GM18498 (cell line): ENCODE measurements at regions not wholly inside any gene's neighbourhood (a gene's known extent, or its start where the extent isn't known, plus 50 kb on each side); places are given as distances from the start of the nearest gene placed in this dataset.

ENCODE experiments used
- ATAC-seq: cut with Tn5 transposase; IDR thresholded peaks from one replicate; pipeline ENCODE4 v1.9.1; 2021; ENCODE audit warnings: mild to moderate bottlenecking, moderate library complexity; ENCODE audit not compliant: unreplicated experiment

DNA sequence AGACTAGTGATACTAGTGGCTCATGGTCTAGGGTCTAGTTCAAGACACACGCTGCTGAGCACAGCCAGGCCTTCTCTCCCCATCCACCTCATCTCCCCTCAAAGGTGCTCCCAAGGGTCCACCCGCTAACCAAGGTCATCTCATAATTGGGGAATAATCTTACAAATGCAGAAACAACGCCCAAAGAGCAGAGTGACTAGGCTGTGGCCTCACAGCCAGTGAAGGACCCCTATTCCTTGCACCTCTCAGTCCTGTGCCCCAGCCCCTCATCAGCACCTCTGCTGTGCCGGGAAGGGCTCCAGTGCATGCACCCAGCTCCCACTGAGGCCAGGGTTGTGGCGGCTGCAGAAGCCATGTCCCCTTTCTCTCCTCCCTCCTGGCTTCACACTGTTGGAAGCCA lies 286.9 kb downstream of the UACA start:
- ATAC-seq = no peak

DNA sequence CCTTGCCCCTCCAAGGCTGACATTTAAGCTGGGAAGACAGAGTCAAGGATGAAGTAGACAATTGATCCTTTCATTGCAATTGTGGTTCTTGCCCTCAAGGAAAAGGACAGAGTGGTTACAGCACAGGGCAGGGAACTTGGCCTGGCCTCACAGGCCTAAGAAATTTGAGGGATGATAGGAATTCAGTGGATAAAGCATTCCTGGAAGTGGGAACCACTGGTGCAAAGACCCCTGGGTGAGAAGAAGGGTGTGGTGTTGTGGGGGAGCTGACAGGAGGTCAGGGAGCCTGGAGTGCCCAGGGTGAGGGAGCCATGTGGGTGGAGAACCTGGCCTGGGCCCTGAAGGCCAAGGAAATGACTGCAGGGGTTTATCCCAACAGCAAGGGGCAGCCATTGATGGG lies 287.4 kb downstream of the UACA start:
- no peak for ATAC-seq

DNA sequence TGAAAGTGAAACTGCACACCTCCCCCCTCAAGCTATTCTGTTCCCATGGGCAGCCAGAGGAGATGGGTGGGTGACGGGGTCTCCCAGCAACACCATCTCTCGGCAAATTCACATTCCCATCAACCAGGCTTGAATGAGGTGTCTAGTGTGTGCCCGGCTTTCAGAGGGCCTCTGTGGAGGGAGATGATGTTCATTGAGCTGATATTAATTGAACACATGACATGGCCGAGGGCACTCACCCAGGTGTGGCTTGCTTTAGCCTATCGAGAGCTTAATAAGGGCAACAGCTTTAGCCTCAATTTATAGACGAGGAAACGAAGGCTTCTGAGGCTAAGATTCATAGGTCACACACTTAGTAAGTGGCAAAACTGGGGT lies 288.0 kb downstream of the UACA start:
- ATAC-seq = no peak

DNA sequence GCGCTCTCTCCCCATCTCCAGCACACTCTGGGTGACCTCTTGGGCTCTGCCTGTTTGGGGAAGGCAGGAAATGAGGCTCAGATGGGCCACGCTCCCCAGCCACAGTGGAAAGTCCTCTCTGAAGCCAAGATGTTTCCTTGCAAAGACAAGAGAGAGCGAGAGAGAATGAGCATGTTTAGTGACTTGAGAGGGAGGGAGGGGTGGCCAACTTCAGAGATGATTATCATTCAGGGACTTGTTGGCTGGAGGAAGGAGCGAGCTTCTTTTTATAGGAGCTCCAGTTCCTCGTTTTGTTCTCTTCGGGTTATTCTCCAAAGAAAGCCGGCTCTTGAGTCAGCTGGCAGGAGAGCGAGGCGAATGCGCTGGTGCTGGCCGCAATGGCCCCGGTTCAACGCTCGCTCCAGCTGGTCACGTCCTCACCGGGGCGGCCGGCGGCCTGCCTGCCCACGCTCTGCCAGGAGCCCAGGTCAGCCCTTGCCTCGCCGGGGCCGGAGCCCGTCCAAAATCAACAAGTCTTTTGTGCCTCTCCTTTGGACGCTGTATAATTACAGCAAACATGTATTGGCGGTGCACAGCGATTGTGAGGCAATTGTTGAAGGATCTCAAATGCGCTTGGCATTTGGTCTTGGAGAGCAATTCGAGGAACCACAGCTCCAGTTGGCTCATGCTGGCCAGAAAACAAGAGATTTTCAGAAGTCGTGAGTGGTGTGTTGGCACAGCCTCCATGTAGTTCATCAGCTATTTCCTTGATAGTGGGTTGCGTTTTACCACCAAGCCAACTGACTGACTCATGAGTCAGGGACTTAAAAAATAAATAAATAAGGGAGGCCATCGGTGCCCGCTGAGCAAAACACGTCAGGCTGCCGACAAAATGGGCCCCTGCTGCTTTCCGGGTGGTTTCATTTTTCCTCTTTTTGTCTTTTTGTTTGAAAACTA lies 288.6 kb downstream of the UACA start:
- no peak for ATAC-seq

DNA sequence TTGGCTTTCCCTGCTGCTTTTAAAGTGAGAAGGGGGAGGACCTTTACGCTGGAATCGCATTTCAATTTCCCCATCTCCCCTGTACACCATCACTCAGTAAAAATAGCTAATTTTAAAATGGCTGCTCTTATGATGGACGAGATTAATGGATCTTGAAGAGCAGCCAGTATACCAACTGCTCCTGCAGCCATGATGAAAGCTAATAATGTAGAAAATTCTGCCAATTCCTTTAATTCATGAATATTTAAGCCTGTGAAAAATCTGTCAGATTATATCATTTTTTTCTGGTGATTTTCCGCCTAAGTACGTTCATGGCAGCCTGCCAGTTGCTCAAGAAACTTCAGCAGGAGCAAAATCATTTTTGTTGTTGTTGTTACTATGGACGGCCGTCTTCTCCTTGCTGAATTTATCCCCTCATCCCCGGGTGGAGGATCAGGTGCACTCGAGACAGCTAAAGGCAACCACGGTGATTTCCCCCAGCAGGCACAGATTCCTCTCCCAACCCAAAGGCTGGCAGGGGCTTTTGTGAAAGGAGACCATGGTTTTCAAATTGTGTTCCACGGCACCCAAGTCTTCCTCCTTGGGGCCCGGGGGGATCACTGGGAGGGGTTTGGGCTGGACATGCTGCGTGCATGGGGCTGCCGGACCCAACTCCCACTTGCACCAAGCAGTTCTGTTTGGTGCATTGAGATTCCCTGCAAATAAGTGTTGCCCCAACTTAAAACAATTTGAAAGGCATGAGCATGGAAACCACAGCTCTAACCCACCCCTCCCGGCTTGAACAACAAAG lies 289.6 kb downstream of the UACA start:
- no peak for ATAC-seq

DNA sequence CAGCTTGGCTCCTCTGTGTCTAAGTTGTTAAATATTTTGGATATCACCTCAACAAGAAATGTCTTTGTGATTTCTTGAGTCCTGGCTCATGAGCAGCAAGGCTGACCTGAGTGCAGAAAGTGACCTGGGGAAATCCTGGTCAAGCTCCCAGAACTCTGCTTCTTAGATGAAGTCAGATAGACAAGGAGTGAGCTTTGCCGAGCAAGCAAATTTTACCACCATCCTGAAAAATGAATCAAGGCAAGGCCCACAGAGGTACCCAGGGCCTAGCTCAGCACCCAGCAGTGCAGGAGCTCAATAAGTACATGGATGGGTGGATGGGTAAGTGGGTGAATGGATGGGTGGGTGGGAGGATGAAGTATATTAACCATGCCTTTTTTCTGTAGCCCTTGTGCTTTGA lies 291.8 kb downstream of the UACA start:
- no peak for ATAC-seq

DNA sequence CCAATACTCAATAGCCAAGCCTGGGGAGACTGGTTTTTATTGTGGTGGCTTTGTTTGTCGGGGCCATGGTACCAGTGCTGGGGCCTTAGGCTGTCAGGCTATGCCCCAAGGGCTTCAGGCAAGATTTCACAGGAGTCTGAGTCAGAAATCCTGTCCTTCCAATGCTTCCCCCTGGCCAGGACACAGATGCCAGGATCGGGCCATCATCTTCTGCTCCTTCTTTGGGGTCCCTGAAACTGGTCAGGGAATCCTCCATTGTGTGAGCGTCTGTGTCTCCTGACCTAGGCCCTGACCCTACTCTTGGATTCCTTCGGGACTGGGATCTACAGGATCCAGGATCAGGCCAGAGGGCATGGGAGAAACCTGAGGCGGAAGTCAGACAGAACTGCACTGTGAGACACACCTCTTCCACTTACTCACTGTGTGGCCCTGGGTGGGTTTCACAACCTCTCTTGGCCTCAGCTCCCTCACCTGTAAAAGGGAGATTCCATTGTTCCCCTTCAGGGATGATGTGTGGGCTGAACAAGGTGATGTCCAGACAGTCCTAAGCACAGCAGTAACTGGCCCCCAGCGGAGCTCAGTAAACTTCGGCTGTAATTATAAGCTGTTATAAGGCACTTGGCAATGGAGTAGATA lies 292.7 kb downstream of the UACA start:
- ATAC-seq = no peak

DNA sequence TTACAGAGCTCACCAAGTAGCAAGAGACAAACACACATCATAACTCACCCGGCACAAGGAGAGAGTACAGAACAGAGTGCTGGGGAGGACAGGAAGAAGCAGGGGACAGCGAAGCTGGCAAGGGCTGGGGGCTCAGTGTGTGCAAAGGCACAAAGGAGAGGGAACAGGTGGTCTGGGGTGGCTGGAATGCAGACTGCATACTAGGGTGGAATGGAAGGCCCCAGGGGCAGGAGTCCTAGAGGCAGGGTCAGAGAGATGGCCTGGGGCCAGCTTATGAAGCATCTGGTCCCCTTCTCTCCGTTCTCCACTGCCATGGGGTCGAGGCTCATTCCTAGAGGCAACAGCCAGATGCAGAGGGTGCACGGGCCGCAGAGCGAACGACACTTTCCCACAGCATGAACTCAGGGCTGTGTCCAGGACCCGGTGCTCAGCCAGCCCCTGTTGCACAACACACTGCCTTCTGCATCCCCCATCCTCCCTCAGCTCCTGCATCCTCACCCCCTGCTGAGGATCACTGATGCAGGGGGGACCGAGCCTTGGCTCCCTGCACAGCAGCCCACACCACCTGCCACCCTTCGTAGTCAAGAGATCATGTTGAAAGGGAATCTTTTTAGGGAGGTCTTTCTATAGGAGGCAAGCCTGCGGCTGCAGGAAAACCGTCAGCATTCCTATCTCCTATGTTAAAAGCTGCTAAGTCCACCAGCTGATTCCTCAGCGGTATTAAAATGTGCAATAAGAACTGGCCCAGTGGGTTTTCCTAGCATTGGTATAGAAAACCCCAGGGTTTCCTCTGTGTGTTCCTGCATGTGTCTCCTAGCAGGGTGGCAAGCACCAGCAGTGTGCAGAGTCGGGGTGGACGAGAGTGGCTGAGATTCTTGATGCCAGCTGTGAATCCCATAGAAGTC lies 293.5 kb downstream of the UACA start:
- ATAC-seq = no peak

DNA sequence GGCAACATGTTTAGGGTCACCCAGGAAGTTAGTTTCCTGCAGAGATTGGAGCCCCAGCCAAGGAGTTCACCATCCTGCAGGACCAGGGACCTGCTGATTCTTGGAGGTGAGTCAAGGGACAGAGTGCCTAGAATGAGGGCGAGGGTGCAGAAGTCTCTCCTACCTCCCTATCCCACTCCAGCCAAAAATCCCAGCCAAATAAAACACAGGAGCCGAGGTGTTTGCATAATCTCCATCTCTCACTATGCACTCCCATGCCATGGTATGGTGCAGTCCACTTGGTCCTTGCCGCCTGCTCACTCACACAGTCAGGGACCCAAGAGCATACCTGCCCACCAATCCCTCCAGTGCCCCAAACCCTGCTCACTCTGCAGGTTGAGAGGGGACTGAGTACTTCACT lies 294.2 kb downstream of the UACA start:
- no peak for ATAC-seq

DNA sequence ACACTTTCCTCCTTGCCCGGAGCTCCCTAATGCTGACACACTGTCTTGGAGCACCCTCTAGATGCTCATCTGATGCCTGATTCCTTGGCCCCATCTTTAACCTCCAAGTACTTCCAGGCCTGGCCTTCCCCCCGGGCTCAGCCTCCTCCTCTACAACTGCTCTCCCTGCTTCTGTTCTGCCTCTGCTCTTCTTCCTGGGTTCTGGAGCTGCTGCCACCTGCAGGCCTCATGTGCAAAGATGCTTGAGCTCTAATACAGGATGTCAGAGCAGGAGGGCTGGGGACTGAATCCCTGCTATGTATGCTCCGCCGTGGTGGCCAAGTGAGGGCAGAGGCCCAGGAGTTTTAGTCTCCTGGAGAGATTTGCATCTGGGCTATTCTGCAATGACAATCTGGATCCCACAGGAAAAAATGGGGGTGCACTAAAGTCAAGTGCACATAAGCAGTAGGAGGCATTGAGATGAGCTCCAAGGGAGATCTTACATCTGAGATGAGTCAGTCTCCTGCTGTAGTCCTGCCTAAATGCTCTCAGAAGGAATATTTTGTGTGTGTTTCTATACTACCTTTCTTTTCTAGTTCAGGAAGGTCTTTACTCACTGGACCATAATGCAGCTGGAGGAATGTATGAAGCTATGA lies 296.3 kb downstream of the UACA start:
- ATAC-seq = no peak

DNA sequence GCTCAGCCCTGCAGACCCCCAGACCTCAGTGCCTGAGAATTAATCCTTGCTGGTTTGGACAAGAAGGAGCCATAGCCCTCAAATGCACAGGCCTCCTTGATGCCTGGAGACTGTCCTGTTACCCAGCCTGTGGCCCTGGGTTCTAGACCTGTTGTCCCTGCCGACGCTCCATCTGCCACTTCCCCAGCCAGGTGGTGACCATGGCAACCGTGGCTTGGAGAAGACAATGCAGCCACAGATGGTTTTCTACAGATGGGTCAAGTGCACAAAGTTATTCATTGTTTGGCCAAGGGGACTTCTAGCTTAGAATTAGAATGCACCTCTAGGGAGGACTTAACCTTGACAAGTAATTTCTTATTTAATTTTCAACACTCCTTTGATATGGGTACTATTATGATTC lies 297.1 kb downstream of the UACA start:
- ATAC-seq = no peak

DNA sequence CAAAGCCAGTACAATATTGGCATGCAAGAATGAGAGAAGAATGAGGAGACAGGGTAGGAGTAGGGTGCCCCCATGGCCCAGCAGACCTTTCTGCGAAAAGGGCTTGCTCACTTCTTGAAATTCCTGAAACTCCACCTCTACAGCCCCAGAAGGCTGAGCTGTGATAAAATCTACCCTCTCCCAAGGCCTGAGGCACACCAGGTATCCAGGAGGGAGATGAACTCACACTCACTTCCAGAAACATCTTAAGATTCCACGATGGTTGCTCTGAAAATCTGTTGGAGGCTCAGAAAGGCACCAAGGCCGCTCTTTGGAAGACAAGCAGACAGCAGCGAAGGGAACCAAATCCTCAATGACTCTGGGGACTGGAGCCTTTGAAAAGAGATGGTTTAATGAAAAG lies 297.5 kb downstream of the UACA start:
- no peak for ATAC-seq

DNA sequence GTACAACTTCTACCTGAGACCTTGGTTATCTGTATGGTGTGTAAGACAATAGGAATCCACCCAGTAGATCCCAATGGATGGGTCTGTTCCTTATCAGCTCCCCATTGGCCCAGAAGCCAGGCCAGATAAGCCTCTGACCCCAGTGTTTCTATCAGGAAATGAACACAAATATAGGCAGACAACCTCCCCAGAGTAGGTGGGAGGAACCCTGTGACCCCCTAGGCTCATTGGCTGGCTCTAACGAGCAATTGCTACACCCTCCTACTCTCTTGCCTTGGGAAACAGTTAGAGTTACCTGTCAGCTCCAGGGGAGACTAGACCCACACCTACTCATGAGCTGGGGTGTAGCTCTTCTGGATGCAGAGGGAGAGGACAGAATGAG lies 299.9 kb downstream of the UACA start:
- ATAC-seq = peak; percentile 32

DNA sequence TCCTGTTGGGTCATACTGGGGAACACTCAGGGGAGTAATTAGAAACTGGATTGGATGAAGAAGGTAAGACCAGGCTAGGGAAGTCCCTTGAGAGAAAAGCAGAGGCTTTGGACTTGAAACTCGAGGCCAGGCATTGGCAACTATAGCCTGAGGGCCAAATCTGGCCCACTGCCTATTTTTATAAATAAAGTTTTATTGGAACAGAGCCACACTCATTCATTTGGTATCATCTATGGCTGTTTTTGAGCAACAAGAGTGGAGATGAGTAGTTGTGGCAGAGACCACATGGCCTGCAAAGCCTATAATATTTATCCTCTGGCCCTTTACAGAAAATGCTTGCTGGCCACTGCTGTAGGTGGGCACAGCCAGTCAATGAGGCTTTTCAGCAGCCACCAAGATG lies 301.4 kb downstream of the UACA start:
- ATAC-seq = no peak

DNA sequence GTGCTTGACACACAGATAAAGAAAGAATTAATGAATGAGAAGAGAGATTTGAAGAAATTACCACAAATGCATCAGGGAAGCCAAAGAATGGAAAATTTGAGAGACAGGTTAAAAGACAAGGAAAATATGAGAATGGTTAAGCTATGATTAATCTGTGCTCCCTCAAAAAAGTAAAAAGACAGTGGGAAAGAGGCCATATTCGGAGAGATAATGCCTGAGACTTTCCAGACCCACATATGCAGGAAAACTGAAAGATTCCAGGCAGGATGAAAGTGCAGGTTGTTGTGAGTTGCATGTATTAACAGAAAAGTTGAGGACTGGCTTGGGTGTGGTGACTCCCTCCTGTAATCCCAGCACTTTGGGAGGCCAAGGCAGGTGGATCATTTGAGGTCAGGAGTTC lies 302.3 kb downstream of the UACA start:
- ATAC-seq = no peak

DNA sequence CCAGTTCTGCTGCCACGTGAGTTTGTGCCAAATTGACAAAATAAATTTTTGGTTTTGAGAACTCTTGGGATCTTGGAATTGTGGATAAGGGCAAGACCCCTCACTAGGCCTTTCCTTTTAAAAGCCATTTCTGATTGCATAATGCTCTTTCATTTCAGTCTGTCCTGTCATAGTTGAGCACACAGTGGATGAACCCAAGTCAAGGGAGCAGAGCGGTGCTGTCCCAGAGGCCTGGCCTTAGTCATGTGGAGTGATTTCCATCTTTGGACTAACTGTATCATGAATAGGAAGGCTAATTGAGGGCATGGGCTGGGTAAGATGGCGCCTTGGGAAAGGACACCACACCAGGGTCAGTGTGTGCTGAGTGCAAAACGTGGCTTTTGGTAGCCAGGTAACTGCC lies 304.0 kb downstream of the UACA start:
- ATAC-seq = no peak

DNA sequence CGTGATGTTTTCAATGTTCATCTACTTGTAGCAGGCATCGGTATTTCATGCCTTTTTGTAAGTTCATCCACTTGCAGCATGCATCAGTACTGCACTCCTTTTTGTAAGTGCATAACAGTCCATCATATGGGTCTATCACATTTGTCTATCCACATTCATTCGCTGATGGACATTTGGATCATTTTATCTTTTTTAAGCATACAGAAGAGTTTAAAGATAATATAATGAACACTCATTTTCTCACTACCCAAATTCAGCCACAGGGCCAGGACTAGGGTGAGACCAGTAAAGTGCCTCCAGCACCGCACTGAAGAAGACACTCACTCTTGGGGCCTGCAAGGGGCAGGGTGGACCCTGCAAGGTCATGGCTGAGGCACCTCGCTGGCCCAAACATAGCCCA lies 309.6 kb downstream of the UACA start:
- ATAC-seq = no peak

DNA sequence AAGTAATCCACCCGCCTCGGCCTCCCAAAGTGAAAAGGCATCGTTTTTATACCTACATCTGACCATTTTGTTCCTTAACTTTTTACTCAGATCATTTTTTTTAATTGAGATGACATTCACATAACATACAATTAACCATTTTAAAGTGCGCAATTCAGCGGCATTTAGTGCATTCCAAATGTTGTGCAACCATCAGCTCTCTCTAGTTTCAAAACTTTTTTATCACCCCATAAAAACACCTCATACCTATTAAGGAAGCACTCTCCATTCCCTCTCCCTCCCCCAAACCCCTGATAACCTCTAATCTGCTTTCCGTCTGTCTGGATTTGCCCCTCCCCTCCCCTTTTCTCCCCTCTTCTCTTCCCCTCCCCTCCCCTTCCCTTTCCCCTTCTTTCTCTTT lies 310.1 kb downstream of the UACA start:
- no peak for ATAC-seq

DNA sequence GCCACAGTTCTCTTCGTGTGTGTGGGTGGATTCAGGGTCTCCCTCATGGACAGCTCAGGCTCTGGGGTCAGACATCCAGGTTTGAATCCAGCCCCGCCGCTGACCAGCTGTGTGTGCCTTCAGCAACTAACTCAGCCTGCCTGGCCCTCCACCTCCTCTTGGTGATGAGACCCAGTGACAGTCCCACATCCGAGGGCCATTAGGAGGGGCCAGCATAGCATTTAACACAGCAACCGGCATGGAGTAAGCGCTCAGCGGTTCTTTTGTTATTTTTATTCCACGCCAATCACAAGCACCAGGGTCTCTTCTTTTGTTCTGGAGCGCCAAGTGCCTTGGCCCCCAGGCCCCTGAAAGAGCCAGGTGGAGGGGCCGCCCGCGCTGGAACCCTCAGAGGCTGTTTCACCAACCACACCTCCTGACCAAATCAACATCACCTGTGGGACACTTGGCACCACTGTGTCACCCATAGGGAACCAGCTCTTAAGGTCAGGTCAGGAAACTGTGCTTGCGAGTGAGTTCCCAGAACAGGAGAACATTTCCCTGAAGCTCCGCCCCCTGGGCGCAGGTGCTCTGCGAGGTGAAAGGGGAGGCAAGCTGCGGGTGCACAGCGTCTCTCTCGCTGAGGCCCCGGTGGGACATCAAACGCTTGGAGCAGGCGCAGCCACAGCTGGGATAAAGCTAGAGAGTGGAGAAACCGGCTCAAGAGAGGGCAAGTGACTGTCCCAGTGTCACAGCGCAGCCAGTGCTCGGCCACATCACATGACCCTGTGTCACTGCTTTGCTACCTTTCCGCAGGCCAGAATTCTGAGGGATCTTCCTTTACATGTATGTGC lies 311.3 kb downstream of the UACA start:
- ATAC-seq = no peak

DNA sequence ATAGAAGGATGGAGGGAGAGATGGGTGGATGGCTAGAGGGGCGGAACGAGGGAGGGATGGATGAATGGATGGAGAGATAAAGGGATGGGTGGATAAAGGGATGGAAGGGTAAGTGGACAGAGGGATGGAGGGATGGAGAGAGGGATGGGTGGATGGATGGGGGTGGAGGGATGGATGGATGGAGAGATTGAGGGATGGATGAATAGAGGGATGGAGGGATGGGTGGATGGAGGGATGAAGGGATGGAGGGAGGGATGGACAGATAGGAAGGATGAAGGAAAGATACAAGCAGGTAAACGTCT lies 313.3 kb downstream of the UACA start:
- ATAC-seq = no peak
